SKM-1 (cell line): ENCODE measurements at regions not wholly inside any gene's neighbourhood (a gene's known extent, or its start where the extent isn't known, plus 50 kb on each side); places are given as distances from the start of the nearest gene placed in this dataset.
"Not testable (repeated sequence)": the region's sequence is repeated elsewhere in the genome, so short reads cannot be mapped to it uniquely, and the experiment has no call there.

Experiments used
- DNase-seq: peaks from one replicate; lab custom pipeline; 2025; ENCODE audit not compliant: unreplicated experiment; lab: John Stamatoyannopoulos, UW

- not testable (repeated sequence) for DNase-seq
Observed at GRCh38 chr14:34381304-34381703, 80.7 kb downstream of the SPTSSA start.

DNA sequence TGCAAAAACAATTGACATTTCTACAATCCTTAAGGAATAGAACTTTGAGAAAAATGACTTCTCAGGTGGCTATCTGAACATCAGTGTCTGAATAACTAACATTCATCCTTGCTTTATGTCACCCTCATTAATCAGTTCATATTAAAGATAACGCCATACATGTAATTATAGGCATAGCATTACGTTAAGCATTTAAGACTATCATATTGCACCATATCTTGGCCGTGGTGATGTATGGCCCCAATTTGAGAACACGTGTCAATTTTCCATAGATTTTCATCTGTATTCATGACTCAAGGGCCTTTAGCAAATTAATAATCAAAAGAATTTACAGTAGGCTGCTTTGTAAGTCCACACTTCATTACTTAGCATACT lies 81.6 kb downstream of the SPTSSA start:
- no peak for DNase-seq

- DNase-seq: no peak
Observed at GRCh38 chr14:34379816-34380470, 82.1 kb downstream of the SPTSSA start.

DNA sequence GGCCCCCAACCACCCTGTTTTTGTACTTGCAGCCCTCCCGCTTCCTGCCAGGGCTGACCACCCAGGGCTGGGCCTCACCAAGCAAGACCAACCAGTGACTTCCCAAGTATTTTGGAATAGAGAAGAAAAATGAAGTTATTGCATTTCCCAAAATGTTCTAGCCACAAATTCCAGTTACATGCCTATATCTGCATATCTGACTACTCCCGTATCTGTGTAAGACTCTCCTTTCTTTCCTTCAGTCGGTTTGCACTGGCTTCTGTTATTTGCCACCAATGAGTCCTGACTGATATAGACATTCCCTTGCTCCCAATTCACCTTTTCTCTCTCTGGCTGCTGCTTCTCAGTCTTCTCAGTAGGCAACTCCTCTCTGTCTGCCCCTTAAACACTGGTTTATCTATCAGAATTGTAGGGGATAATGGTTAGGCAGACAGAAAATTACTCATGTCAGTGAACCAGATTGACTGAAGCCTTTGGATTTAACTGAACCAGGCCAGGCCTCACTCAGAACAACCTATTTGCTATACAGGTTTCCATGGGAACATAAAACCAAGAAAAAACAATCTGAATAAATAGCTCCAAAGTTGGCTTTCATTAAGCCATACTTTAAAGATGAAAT lies 85.3 kb downstream of the SPTSSA start:
- DNase-seq: no peak

DNA sequence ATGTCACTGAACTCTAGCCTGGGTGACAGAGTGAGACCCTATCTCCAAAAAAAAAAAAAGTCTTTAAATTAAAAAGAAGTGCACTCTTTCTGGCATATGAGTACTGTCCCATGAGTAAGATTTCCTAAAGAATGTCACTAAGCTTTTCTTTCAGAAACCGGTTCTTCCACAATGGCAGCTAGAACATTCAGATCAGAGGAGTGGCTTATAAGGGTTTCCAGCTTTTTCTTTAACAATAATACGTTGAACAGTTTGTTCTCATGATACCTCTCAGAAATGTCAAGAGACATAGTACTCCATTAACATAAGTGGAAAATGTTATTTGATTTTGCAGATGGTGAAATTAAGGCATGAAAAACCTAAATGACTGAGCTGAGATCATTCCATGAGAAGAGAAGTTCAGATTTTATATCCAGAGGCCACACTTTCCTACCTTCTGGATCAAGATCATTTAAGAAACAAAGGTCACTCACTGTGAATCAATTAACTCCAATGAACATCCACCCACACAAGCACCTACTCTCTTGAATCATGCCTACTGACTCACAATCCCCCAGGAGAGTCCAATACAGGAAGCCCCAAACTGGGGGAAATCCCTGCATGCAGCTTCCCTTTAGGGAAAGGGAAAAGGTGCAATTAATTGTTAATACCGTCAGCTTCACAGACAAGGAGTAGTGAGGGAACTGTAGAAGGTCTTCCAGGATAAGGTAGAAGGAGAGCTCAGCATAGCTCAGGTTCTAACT lies 86.9 kb downstream of the SPTSSA start:
- no peak for DNase-seq

DNA sequence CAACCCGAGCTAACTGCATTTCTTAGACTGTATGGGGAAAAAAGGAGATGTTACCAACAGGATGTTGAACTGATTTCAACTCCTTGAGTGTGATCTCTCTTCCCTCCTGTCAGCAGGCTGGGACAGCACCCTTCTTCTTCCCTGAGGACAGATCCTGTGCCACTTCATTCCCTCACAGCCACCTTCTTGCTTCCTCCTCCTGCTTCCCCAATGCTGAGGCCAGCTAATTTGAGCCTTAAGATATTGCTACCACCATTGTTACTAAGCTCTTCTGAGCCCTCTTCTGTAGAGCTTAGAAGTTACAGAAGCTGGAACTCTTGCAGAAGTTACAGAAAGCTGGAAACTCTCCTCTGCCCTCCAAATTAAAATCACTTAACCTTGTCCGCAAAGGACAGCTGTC lies 88.8 kb downstream of the SPTSSA start:
- no peak for DNase-seq

- no peak for DNase-seq
Observed at GRCh38 chr14:34372786-34373185, 89.3 kb downstream of the SPTSSA start.

DNA sequence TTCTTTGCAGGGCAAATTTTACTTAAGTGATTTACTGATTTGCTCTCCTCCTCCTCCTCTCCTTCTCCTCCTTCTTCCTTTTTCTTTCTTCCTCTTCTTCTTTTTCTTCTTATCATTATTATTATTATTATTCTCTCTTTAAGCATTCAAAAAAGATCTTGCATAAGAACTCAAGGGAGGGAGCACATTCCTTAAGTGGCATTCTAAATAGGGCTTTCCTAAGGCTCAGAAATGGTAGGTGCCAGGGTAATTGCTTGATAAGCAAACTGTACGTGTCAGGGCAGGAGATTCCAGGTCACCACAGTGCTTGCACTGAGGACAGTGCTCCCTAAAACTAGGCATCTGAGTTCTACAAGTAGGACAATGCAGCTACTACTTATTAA lies 92.4 kb downstream of the SPTSSA start:
- DNase-seq: no peak

DNA sequence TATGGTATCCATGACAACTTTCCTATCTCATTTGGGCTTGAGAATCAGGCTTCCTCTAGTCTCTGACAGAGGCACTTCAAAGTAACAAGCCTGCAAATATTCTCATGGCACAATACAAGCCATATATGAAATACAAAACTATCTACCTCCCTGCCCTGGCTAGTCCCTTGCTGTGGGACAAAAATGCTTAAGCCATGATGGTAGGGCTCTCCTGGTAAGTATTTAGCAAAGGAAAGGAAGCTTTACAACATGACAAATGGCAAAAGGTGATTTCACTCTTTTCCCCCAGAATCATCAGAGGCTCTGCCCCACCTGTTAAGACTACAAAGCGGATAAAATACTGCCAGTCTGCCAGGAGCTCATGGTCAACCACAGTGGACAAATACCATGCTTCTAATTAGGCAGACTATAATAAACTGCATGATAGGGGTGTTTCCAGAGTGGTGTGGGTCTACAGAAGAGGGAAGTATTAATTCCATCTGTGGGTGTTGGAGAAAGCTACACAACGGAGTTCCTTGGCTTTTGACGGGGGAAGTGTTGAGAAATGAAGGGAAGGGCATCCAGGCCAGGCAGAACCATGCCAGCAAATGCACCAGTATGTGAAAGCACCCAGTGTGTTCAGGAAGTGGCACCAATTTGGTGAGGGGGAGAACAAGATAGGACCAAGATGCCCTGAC lies 92.9 kb downstream of the SPTSSA start:
- no peak for DNase-seq

- DNase-seq: peak; percentile 13
Observed at GRCh38 chr14:34368115-34368970, 93.7 kb downstream of the SPTSSA start.

- DNase-seq: peak; percentile 4
Observed at GRCh38 chr14:34365309-34365915, 96.6 kb downstream of the SPTSSA start.

- no peak for DNase-seq
Observed at GRCh38 chr14:34364201-34364600, 97.8 kb downstream of the SPTSSA start.

DNA sequence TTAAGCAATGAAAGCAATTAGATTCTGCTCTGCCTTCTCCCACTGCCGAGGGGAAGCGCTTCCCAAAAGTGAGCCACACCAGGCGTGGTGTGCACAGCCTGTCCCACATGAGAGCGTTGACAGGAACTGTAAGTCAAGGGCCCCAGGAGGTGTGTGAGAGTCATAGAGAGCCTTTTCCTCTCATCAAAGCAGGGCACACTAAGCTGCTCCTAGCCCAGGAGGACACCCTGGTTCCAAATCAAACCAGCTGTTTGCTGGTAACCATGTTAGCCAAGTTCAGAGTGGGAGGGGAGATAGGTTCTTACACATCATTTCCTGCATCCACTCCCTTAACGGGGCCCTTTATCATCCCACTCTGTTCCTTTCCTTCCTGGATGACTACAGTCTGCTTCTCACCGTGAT lies 98.3 kb downstream of the SPTSSA start:
- no peak for DNase-seq

GRCh38 chr14:34362641-34363251 lies 99.3 kb downstream of the SPTSSA start:
- no peak for DNase-seq

GRCh38 chr14:34361504-34362011 lies 100.5 kb downstream of the SPTSSA start:
- DNase-seq: no peak

DNA sequence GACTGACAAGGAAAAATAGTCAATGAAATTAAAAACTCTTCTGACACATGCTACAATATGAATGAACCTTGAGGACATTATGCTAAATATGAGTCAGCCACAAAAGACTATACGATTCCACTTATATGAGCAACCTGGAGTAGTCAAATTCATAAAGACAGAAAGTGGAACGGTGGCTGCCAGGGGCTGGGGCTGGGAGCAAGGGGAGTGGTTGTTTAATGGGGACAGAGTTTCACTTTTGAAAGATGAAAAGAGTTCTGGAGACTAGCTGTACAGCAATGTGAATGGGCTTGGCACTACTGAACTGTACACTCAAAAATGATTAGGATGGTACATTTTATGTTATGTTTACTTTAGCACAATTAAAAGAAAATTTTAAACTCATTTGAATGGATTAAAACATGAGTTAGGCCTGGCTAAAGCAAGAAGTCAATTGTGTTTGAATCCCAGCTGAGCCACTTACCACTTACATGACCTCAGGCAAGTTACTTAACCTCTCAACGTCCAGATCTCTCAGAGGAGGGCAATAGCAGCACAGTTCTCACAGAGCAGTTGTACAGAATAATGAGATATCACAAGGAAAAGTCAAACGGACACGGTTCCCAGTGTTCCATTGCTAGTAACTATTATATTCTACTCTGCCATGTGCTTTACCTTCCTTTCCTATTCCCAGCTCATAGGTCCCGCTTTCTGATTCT lies 102.5 kb downstream of the SPTSSA start:
- DNase-seq: no peak

GRCh38 chr14:34356264-34356654 lies 105.8 kb downstream of the SPTSSA start:
- peak; percentile 39 for DNase-seq

DNA sequence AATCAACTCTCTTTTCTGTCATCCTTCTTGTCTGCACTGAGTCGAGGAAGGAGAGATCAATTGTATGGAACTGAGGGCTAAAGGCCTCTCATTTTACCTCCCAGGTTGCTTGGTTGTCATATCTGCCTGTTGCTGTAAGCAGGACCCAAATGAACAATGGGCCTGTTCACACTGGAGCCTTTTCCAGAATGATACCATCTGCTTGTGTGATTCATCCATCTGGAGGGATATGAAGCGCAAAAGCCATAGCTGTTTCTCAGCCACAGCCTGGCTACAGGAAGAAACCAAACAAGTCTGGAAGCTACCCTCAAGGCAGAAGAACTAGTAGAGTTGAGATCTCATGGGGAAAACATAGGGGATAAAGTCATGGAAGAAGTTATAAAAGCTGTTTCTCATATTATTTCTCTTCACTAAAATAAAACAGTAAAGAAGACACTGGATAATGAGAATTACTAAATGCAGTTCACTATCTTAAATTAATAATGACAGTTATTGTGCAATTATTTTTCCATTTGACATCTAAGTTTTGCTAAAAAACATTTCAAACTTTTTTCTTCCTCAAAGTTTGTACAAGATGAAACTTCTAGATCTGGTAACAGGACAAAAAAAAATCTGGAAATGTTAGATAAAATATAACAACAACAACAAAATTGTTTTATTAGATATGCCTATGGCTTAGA lies 106.3 kb downstream of the SPTSSA start:
- DNase-seq: no peak

DNA sequence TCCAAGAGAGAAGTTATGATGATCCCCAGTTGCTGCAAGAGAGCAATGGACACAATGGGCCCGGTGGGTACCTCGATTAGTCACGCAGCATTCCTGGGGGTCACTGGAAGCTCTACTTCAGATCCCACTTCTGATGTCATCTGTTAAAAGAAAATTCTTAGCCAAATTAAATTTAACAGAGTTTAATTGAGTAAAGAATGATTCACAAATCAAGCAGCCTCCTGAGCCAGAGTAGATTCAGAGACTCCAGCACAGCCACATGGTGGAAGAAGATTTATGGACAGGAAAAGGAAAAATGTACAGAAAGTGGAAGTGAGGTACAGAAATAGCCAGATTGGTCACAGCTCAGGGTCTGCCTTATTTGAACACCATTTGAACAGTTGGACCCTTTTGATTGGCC lies 107.5 kb downstream of the SPTSSA start:
- no peak for DNase-seq
